Transverse colon (tissue), 4 donors: ENCODE measurements at regions not wholly inside any gene's neighbourhood (a gene's known extent, or its start where the extent isn't known, plus 50 kb on each side); places are given as distances from the start of the nearest gene placed in this dataset.

ENCODE experiments used
- CTCF ChIP-seq, 5 experiments: fragments of 200-600 bp in 3 of 5; fragments of 450-650 bp in 2 of 5; sonication (generic) in 3 of 5; IDR thresholded peaks; 1 replicate in 2 of 5; 2 replicates in 3 of 5; pipeline ENCODE4 v1.5.1; 2016 to 2017; ENCODE audit warnings: antibody characterized with exemption in 5 of 5, inconsistent platforms in 3 of 5, mild to moderate bottlenecking in 2 of 5, moderate library complexity in 1 of 5
- EP300 ChIP-seq: sonication (generic); formaldehyde crosslinking; IDR thresholded peaks from one replicate; pipeline ENCODE4 v1.6.1; 2017; ENCODE audit warnings: antibody characterized with exemption, low read depth
- POLR2A ChIP-seq: fragments of 450-650 bp; IDR thresholded peaks from one replicate; pipeline ENCODE4 v1.6.1; 2016; ENCODE audit warnings: antibody characterized with exemption, mild to moderate bottlenecking, moderate library complexity
- POLR2AphosphoS5 ChIP-seq, 3 donors: sonication (generic); formaldehyde crosslinking; IDR thresholded peaks; one replicate each; pipeline ENCODE4 v1.6.1; 2016; ENCODE audit warnings: antibody characterized with exemption in 3 of 3

GRCh38 chr10:64454962-64455361 is 933.8 kb downstream of the REEP3 start:
- TF ChIP-seq CTCF (IDR thresholded peaks at IDR 0.05) (no peak), POLR2AphosphoS5 (IDR thresholded peaks at IDR 0.05) (no peak), EP300 (no peak), POLR2A (no peak)
